ENCODE measurements at regions not wholly inside any gene's neighbourhood (a gene's known extent, or its start where the extent isn't known, plus 50 kb on each side); places are given as distances from the start of the nearest gene placed in this dataset.

DNA sequence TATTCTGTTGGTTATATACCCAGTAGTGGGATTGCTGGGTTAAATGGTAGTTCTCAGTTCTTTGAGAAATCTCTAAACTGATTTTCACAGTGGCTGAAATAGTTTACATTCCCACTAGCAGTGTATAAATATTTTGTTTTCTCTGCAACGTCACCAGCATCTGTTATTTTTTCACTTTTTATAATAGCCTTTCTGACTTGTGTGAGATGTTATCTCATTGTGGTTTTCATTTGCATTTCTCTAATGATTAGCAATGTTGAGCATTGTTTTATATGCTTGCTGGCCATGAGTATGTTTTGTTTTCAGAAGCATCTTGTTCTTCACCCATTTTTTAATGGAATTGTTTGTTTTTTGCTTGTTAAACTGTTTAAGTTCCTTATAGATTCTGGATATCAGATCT is 612.7 kb upstream of the SGO1 start:
- no peaks in the 10 kb centered on the region for H3K9me3 ChIP-seq (ENCODE audit: control insufficient read depth, low read length)
- no peak for DNase-seq
- no peak overlapping the region for H3K4me3 ChIP-seq (ENCODE audit: insufficient read depth, low read depth, low read length, poor library complexity, severe bottlenecking)
- H3K4me1 ChIP-seq (ENCODE audit: control insufficient read depth, insufficient read depth, low read length, poor library complexity, severe bottlenecking): no peaks in the 10 kb centered on the region
- H3K27me3 ChIP-seq (replicated peaks; ENCODE audit: control insufficient read depth, insufficient read depth, low read length, poor library complexity, severe bottlenecking): no peaks in the 10 kb centered on the region
- no peaks in the 10 kb centered on the region for H3K36me3 ChIP-seq (ENCODE audit: control insufficient read depth, insufficient read depth, low read length)
- H3K27ac ChIP-seq (ENCODE audit: insufficient read depth, low read length, poor library complexity, severe bottlenecking): no peak overlapping the region

DNA sequence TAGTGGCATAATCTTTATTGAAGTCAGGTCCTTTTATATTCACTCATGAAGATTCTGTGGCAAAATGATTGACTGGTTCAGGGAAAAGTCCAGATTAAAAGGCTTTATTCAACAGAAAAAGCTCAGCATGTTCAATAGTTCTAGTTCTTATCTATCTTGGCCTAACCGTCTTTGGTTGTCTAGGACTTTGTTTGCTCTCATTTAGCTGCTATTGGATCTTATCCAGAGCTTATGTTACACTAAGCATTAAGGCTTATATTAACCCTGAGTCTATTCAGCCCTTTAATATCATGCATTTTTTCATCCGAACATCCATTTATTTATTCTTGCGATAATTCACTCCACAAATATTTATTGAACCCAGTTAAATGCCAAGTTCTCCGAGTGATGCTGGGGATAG is 601.0 kb upstream of the SGO1 start:
- Histone ChIP-seq H3K27ac (ENCODE audit: insufficient read depth, low read length, poor library complexity, severe bottlenecking) (no peak overlapping the region), H3K27me3 (replicated peaks; ENCODE audit: control insufficient read depth, insufficient read depth, low read length, poor library complexity, severe bottlenecking) (no peaks in the 10 kb centered on the region), H3K4me1 (ENCODE audit: control insufficient read depth, insufficient read depth, low read length, poor library complexity, severe bottlenecking) (no peaks in the 10 kb centered on the region), H3K4me3 (ENCODE audit: insufficient read depth, low read depth, low read length, poor library complexity, severe bottlenecking) (no peak overlapping the region), H3K36me3 (ENCODE audit: control insufficient read depth, insufficient read depth, low read length) (no peaks in the 10 kb centered on the region), H3K9me3 (ENCODE audit: control insufficient read depth, low read length) (peaks cover 4% of the 10 kb centered on the region)
- DNase-seq: no peak

- no peaks in the 10 kb centered on the region for H3K9me3 ChIP-seq (ENCODE audit: control insufficient read depth, low read length)
- H3K27me3 ChIP-seq (replicated peaks; ENCODE audit: control insufficient read depth, insufficient read depth, low read length, poor library complexity, severe bottlenecking): no peaks in the 10 kb centered on the region
- no peak for DNase-seq
- H3K36me3 ChIP-seq (ENCODE audit: control insufficient read depth, insufficient read depth, low read length): no peaks in the 10 kb centered on the region
- H3K27ac ChIP-seq (ENCODE audit: insufficient read depth, low read length, poor library complexity, severe bottlenecking): no peak overlapping the region
- H3K4me1 ChIP-seq (ENCODE audit: control insufficient read depth, insufficient read depth, low read length, poor library complexity, severe bottlenecking): no peaks in the 10 kb centered on the region
- no peak overlapping the region for H3K4me3 ChIP-seq (ENCODE audit: insufficient read depth, low read depth, low read length, poor library complexity, severe bottlenecking)
Observed at GRCh38 chr3:20776692-20777091, 590.7 kb upstream of the SGO1 start.

GRCh38 chr3:20776286-20776685 is 590.3 kb upstream of the SGO1 start:
- no peaks in the 10 kb centered on the region for H3K4me1 ChIP-seq (ENCODE audit: control insufficient read depth, insufficient read depth, low read length, poor library complexity, severe bottlenecking)
- H3K9me3 ChIP-seq (ENCODE audit: control insufficient read depth, low read length): no peaks in the 10 kb centered on the region
- DNase-seq: no peak
- no peaks in the 10 kb centered on the region for H3K27me3 ChIP-seq (replicated peaks; ENCODE audit: control insufficient read depth, insufficient read depth, low read length, poor library complexity, severe bottlenecking)
- no peaks in the 10 kb centered on the region for H3K36me3 ChIP-seq (ENCODE audit: control insufficient read depth, insufficient read depth, low read length)
- no peak overlapping the region for H3K4me3 ChIP-seq (ENCODE audit: insufficient read depth, low read depth, low read length, poor library complexity, severe bottlenecking)
- no peak overlapping the region for H3K27ac ChIP-seq (ENCODE audit: insufficient read depth, low read length, poor library complexity, severe bottlenecking)

DNA sequence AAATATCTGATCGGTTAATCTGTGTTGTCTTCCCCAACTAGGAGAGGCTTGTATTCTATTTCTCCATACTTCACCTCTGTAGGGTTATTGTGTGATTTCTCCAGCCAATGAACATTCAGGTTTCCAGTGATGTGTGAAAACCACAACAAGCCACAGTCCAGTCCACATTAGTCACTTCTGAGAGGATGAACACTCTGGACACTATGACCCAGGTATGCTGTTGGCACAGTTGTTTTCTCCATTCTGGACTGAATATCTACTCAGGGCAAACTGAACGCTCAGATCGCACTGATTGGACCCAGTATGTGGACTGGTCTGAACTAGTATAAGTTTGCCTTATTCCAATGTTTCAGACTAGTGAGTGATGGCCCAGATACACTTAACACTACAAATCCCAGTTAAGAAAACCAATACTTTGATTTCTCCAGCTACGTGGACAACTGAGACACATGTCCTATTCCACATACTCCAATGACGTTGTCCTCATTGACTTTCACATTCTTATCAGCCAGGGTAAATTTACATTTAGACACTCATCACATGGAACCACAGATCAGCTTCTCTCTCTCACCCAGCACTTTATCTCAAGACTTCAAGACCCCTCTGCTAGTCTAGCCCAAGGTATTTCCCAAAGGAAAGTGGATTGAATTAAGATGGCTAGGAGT is 587.4 kb upstream of the SGO1 start:
- Histone ChIP-seq H3K27me3 (replicated peaks; ENCODE audit: control insufficient read depth, insufficient read depth, low read length, poor library complexity, severe bottlenecking) (no peaks in the 10 kb centered on the region), H3K4me3 (ENCODE audit: insufficient read depth, low read depth, low read length, poor library complexity, severe bottlenecking) (no peak overlapping the region), H3K9me3 (ENCODE audit: control insufficient read depth, low read length) (no peaks in the 10 kb centered on the region), H3K36me3 (ENCODE audit: control insufficient read depth, insufficient read depth, low read length) (no peaks in the 10 kb centered on the region), H3K4me1 (ENCODE audit: control insufficient read depth, insufficient read depth, low read length, poor library complexity, severe bottlenecking) (no peaks in the 10 kb centered on the region), H3K27ac (ENCODE audit: insufficient read depth, low read length, poor library complexity, severe bottlenecking) (no peak overlapping the region)
- DNase-seq: no peak

GRCh38 chr3:20772869-20773268 is 586.9 kb upstream of the SGO1 start:
- no peaks in the 10 kb centered on the region for H3K36me3 ChIP-seq (ENCODE audit: control insufficient read depth, insufficient read depth, low read length)
- no peaks in the 10 kb centered on the region for H3K27me3 ChIP-seq (replicated peaks; ENCODE audit: control insufficient read depth, insufficient read depth, low read length, poor library complexity, severe bottlenecking)
- H3K9me3 ChIP-seq (ENCODE audit: control insufficient read depth, low read length): no peaks in the 10 kb centered on the region
- H3K4me1 ChIP-seq (ENCODE audit: control insufficient read depth, insufficient read depth, low read length, poor library complexity, severe bottlenecking): no peaks in the 10 kb centered on the region
- no peak for DNase-seq
- H3K27ac ChIP-seq (ENCODE audit: insufficient read depth, low read length, poor library complexity, severe bottlenecking): no peak overlapping the region
- H3K4me3 ChIP-seq (ENCODE audit: insufficient read depth, low read depth, low read length, poor library complexity, severe bottlenecking): no peak overlapping the region

GRCh38 chr3:20769430-20769829 is 583.4 kb upstream of the SGO1 start:
- Histone ChIP-seq H3K27me3 (replicated peaks; ENCODE audit: control insufficient read depth, insufficient read depth, low read length, poor library complexity, severe bottlenecking) (no peaks in the 10 kb centered on the region), H3K4me1 (ENCODE audit: control insufficient read depth, insufficient read depth, low read length, poor library complexity, severe bottlenecking) (no peaks in the 10 kb centered on the region), H3K9me3 (ENCODE audit: control insufficient read depth, low read length) (no peaks in the 10 kb centered on the region), H3K4me3 (ENCODE audit: insufficient read depth, low read depth, low read length, poor library complexity, severe bottlenecking) (no peak overlapping the region), H3K27ac (ENCODE audit: insufficient read depth, low read length, poor library complexity, severe bottlenecking) (no peak overlapping the region), H3K36me3 (ENCODE audit: control insufficient read depth, insufficient read depth, low read length) (no peaks in the 10 kb centered on the region)
- no peak for DNase-seq

- Histone ChIP-seq H3K4me1 (ENCODE audit: control insufficient read depth, insufficient read depth, low read length, poor library complexity, severe bottlenecking) (no peaks in the 10 kb centered on the region), H3K36me3 (ENCODE audit: control insufficient read depth, insufficient read depth, low read length) (no peaks in the 10 kb centered on the region), H3K27me3 (replicated peaks; ENCODE audit: control insufficient read depth, insufficient read depth, low read length, poor library complexity, severe bottlenecking) (no peaks in the 10 kb centered on the region), H3K4me3 (ENCODE audit: insufficient read depth, low read depth, low read length, poor library complexity, severe bottlenecking) (no peak overlapping the region), H3K9me3 (ENCODE audit: control insufficient read depth, low read length) (no peaks in the 10 kb centered on the region), H3K27ac (ENCODE audit: insufficient read depth, low read length, poor library complexity, severe bottlenecking) (no peak overlapping the region)
- DNase-seq: no peak
Observed at GRCh38 chr3:20760981-20761380, 575.0 kb upstream of the SGO1 start.

GRCh38 chr3:20752416-20752815 is 566.4 kb upstream of the SGO1 start:
- Histone ChIP-seq H3K9me3 (ENCODE audit: control insufficient read depth, low read length) (no peaks in the 10 kb centered on the region), H3K4me3 (ENCODE audit: insufficient read depth, low read depth, low read length, poor library complexity, severe bottlenecking) (no peak overlapping the region), H3K27me3 (replicated peaks; ENCODE audit: control insufficient read depth, insufficient read depth, low read length, poor library complexity, severe bottlenecking) (no peaks in the 10 kb centered on the region), H3K27ac (ENCODE audit: insufficient read depth, low read length, poor library complexity, severe bottlenecking) (no peak overlapping the region), H3K36me3 (ENCODE audit: control insufficient read depth, insufficient read depth, low read length) (no peaks in the 10 kb centered on the region), H3K4me1 (ENCODE audit: control insufficient read depth, insufficient read depth, low read length, poor library complexity, severe bottlenecking) (no peaks in the 10 kb centered on the region)
- DNase-seq: no peak

- Histone ChIP-seq H3K36me3 (ENCODE audit: control insufficient read depth, insufficient read depth, low read length) (no peaks in the 10 kb centered on the region), H3K27me3 (replicated peaks; ENCODE audit: control insufficient read depth, insufficient read depth, low read length, poor library complexity, severe bottlenecking) (no peaks in the 10 kb centered on the region), H3K9me3 (ENCODE audit: control insufficient read depth, low read length) (no peaks in the 10 kb centered on the region), H3K4me3 (ENCODE audit: insufficient read depth, low read depth, low read length, poor library complexity, severe bottlenecking) (no peak overlapping the region), H3K4me1 (ENCODE audit: control insufficient read depth, insufficient read depth, low read length, poor library complexity, severe bottlenecking) (no peaks in the 10 kb centered on the region), H3K27ac (ENCODE audit: insufficient read depth, low read length, poor library complexity, severe bottlenecking) (no peak overlapping the region)
- DNase-seq: no peak
Observed at GRCh38 chr3:20751296-20751695, 565.3 kb upstream of the SGO1 start.

All from effector memory CD4-positive, alpha-beta T cell (primary cell).